OCI-LY3 (cell line): ENCODE measurements at regions not wholly inside any gene's neighbourhood (a gene's known extent, or its start where the extent isn't known, plus 50 kb on each side); places are given as distances from the start of the nearest gene placed in this dataset.

Experiments used
- H2AFZ ChIP-seq: fragments of 200-600, 300-600 bp; shearing (Covaris generic); 2 replicates; pipeline ENCODE4 v1.6.0; 2014; ENCODE audit warnings: antibody characterized with exemption, low read depth, low read length
- H3K27ac ChIP-seq: fragments of 200-600, 300-600 bp; sonication (generic); 2 replicates; pipeline ENCODE4 v1.5.1; 2014; ENCODE audit warnings: mild to moderate bottlenecking, low read length, moderate library complexity, mixed read lengths
- H3K27me3 ChIP-seq: fragments of 200-600, 300-600 bp; sonication (generic); 2 replicates; pipeline ENCODE4 v1.6.1; 2014; ENCODE audit warnings: low read depth, low read length, mixed read lengths
- H3K36me3 ChIP-seq: fragments of 200-600, 300-600 bp; sonication (generic); replicated peaks from 2 replicates; pipeline ENCODE3; 2014; ENCODE audit warnings: low read depth, low read length, mixed read lengths
- H3K4me1 ChIP-seq: fragments of 300-600, 200-600 bp; sonication (generic); 2 replicates; pipeline ENCODE4 v1.6.1; 2014; ENCODE audit warnings: low read length, mixed read lengths
- H3K4me2 ChIP-seq: fragments of 200-600, 300-600 bp; sonication (generic); 2 replicates; pipeline ENCODE4 v1.6.1; 2014; ENCODE audit warnings: low read length, mixed read lengths
- H3K4me3 ChIP-seq: fragments of 300-600, 200-600 bp; sonication (generic); 2 replicates; pipeline ENCODE4 v1.5.1; 2014; ENCODE audit warnings: antibody characterized with exemption, mild to moderate bottlenecking, low read length, moderate library complexity
- H3K79me2 ChIP-seq: fragments of 300-600, 200-600 bp; shearing (Covaris generic); 2 replicates; pipeline ENCODE4 v1.6.1; 2014; ENCODE audit warnings: mild to moderate bottlenecking, low read length, mixed read lengths
- H3K9ac ChIP-seq: fragments of 300-600, 200-600 bp; shearing (Covaris generic); 2 replicates; pipeline ENCODE4 v1.6.0; 2014; ENCODE audit warnings: mild to moderate bottlenecking, low read length, moderate library complexity
- H3K9me3 ChIP-seq: fragments of 200-600, 300-600 bp; shearing (Covaris generic); 2 replicates; pipeline ENCODE4 v1.6.1; 2014; ENCODE audit warnings: low read length, mixed read lengths; ENCODE audit not compliant: insufficient read depth
- H4K20me1 ChIP-seq: fragments of 200-600, 300-600 bp; sonication (generic); 2 replicates; pipeline ENCODE4 v1.6.1; 2016; ENCODE audit warnings: low read length, mixed read lengths; ENCODE audit not compliant: insufficient read depth
- CTCF ChIP-seq: fragments of 200-600, 300-600 bp; sonication (generic); IDR thresholded peaks from 2 replicates; pipeline ENCODE4 v1.5.1; 2014; ENCODE audit warnings: antibody characterized with exemption, low read length, low read depth
- EZH2phosphoT487 ChIP-seq: fragments of 200-600 bp; shearing (Covaris generic); IDR thresholded peaks from 2 replicates; pipeline ENCODE4 v1.6.1; 2018; ENCODE audit warnings: antibody characterized with exemption, mixed run types, low read depth

- TF ChIP-seq EZH2phosphoT487 (no peak), CTCF (peak; percentile 32; the same call in 1 of the 2 replicates)
- H3K27me3 ChIP-seq: no peaks in the 10 kb centered on the region
These were observed 169.9 kb downstream of the ASMT start for GRCh38 chrX:1784773-1785172.

GRCh38 chrX:1788300-1788911 lies 173.5 kb downstream of the ASMT start:
- peaks cover 4% of the 10 kb centered on the region for H3K9me3 ChIP-seq
- H3K9ac ChIP-seq: no peak overlapping the region
- no peaks in the 10 kb centered on the region for H4K20me1 ChIP-seq
- H3K4me2 ChIP-seq: no peak overlapping the region
- TF ChIP-seq EZH2phosphoT487 (no peak), CTCF (no peak)
- H2AFZ ChIP-seq: no peak overlapping the region
- no peaks in the 10 kb centered on the region for H3K79me2 ChIP-seq
- H3K27ac ChIP-seq: no peak overlapping the region
- no peaks in the 10 kb centered on the region for H3K36me3 ChIP-seq
- peaks cover 9% of the 10 kb centered on the region for H3K27me3 ChIP-seq
- H3K4me1 ChIP-seq: peaks cover 4% of the 10 kb centered on the region; the same call in 1 of the 2 replicates
- H3K4me3 ChIP-seq: no peak overlapping the region

More at GRCh38 chrX:1784773-1785172, 169.9 kb downstream of the ASMT start:
- Histone ChIP-seq H2AFZ (no peak overlapping the region), H3K4me1 (peaks cover under 1% of the 10 kb centered on the region; the same call in 1 of the 2 replicates), H3K79me2 (no peaks in the 10 kb centered on the region), H4K20me1 (no peaks in the 10 kb centered on the region), H3K27ac (no peak overlapping the region), H3K36me3 (no peaks in the 10 kb centered on the region), H3K4me2 (no peak overlapping the region), H3K9ac (no peak overlapping the region), H3K9me3 (peaks cover 4% of the 10 kb centered on the region), H3K4me3 (no peak overlapping the region)

- Histone ChIP-seq H2AFZ (no peak overlapping the region), H3K9ac (no peak overlapping the region), H3K4me1 (peaks cover 4% of the 10 kb centered on the region; the same call in 1 of the 2 replicates), H3K4me3 (no peak overlapping the region), H3K4me2 (no peak overlapping the region), H3K9me3 (no peaks in the 10 kb centered on the region), H3K36me3 (no peaks in the 10 kb centered on the region), H4K20me1 (no peaks in the 10 kb centered on the region), H3K27ac (no peak overlapping the region), H3K79me2 (no peaks in the 10 kb centered on the region), H3K27me3 (peaks cover 11% of the 10 kb centered on the region)
- TF ChIP-seq CTCF (no peak), EZH2phosphoT487 (no peak)
These were observed 177.8 kb downstream of the ASMT start for GRCh38 chrX:1792636-1793035.

GRCh38 chrX:1794586-1794985 lies 179.7 kb downstream of the ASMT start:
- Histone ChIP-seq H3K4me2 (no peak overlapping the region), H3K79me2 (no peaks in the 10 kb centered on the region), H3K9ac (no peak overlapping the region), H2AFZ (no peak overlapping the region), H3K27ac (no peak overlapping the region), H3K9me3 (no peaks in the 10 kb centered on the region), H4K20me1 (no peaks in the 10 kb centered on the region), H3K4me1 (peaks cover 4% of the 10 kb centered on the region; the same call in 1 of the 2 replicates), H3K4me3 (no peak overlapping the region), H3K27me3 (peaks cover 19% of the 10 kb centered on the region), H3K36me3 (no peaks in the 10 kb centered on the region)
- no peak for TF ChIP-seq EZH2phosphoT487
- TF ChIP-seq CTCF: no peak
